HCEC 1CT (cell line): ENCODE measurements at regions not wholly inside any gene's neighbourhood (a gene's known extent, or its start where the extent isn't known, plus 50 kb on each side); places are given as distances from the start of the nearest gene placed in this dataset.

Source experiments
- DNase-seq: peaks from one replicate; pipeline ENCODE4 v3.0.0-alpha.2; 2017

DNA sequence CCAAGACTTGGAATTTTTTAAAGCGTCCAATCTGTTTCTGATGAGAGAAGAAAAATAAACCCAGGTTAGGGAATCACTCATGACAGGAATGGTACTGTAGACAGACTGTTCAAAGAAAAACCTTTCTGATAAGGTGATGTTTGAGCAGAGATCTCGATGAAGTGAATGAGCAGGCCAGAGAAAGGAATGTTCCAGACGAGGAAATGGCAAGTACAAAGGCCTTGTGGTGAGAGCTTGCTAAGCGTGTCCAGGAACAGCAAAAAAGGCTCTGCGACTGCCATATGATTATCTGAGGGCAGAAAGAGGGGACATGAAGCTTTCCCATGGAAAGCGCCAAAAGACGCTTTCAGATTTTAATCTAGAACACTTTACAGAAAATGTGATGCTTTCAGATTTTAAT, 458.4 kb upstream of the SOX5 start:
- no peak for DNase-seq

DNA sequence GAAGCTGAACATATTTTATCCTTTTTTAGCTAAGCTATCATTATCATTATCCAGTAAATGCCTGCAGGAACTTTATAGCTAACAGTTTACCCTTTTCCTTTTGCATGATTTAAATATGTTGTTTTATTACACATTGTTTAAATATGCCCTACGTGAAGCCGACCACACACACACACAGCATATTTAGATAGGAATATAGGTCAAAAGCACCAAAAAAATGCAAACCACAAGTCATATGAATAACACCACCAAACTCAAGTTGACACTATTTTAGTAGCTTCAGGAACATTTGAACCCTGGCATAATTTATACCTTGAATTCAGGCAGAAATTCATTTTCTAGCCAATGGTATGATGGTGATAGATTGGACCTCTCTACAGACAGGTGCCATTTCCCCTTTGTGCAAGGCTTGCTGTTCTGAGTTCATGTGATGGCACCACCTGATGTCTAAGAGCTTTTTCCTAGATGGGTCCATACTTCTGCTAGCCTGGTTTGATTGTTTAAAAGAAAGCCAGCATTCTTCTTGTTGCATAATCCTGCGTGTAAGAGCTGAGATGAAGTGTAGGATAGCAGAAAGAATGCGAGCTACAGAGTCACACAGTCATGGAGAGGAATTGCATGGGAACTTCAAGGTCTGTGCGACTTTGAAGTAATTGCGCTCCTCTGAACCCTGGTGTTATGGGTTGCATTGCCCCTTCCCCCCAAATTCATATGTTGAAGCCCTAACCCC, 454.8 kb upstream of the SOX5 start:
- peak; percentile 50 for DNase-seq

DNA sequence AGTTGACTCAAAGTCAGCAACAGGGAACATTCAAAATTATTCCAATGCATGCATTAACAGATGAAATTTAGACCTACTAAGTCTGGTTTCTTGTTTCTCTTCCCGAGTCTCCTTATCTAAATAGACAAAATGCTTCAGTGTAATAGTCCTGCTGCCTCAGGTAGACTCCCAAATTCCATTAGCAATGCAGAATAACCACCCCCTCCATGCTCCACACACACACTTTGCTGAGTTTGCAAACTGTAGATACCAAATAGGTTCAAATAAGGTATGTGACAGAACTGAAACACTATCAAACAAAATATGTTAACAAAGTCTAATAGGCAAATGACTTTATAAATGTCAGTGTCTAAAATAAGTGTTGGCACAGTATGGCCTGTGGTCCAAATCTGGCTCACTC, 451.1 kb upstream of the SOX5 start:
- no peak for DNase-seq

DNA sequence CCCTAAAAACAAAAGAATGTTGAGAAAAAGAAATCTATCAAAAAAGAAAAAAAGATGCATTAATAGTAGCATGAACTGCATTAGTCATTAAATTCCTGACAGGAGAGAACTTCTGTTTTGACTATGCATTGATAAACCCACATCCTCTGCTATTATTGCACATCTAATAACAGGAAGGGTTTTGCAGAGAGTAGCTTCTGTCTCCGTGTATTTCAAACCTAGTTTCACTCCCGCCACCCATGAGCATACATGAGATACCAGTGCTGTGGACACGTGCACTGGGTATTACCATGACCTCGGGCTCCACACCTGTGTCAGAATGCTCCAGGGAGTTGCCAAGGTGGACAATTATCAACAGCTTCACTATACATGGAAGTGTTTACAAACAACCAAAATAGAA, 449.1 kb upstream of the SOX5 start:
- no peak for DNase-seq

DNA sequence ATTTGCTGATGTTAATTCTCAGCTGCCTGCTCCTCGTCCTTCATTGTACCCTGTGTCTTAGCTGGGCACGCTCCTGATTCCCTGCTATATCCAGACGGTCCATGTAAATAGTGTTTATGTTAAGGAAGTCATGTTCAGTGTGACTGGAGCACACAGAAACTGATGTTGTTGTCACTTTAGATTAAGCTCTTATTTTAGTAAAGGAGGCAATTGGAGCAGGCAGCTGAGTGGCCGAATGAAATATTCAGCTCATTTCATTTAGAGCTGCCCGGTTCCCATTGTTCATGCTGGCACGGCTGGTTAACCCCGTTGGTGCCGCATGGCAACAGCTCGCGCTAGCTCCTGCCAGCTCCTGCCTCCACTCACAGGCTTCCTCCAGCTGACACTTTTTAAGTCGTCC, 446.8 kb upstream of the SOX5 start:
- no peak for DNase-seq

DNA sequence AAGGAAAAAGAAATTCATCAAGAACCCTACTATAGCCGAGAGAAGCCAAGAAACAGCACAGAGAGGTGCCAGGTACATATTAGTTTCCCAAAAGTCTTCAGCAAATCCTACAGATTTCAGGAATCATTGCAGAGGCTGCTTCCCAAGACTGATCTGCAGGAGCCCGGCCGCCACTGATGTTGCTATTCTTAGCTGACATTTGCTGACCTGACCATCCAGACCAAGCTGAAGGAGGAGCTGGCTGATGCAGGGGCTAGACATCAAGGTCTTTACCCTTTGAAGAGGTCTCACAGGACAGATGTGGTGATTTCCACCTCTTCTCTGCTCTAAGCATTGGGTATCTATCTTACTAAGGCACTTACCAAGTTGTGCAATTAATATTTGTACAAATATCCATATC, 444.8 kb upstream of the SOX5 start:
- DNase-seq, result no peak

DNA sequence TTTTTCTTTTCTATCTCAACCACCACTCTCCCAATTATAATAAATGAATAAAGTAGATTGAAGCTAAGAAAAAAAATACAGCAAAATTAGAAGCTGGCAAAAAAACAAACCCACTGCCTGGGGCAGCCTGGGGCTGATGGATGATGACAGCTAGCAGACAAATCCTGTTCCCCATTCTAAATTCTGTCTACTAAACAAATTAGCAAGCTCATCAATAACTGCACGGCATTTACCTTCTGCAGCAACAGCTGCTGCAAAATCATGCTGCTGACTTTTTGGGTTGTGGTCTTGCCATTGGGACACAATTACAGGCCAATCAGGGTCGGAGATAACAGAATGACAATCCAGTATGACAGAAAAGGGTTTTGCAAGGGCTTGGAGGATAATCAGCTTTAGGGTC, 443.6 kb upstream of the SOX5 start:
- no peak for DNase-seq

DNA sequence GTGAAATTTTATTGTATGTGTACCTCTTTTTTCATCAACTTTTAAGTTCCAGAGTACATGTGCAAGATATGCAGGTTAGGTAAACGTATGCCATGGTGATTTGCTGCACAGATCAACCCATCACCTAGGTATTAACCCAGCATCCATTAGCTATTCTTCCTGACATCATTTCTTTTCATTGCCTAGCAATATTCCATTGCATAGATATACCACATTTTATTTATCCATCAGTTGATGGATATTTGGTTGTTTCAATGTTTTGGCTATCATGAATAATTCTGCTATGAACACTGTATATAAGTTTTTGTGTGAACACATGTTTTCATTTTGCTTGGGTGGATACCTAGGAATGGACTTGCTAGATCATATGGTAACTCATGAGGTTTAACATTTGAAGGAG, 439.9 kb upstream of the SOX5 start:
- no peak for DNase-seq

DNA sequence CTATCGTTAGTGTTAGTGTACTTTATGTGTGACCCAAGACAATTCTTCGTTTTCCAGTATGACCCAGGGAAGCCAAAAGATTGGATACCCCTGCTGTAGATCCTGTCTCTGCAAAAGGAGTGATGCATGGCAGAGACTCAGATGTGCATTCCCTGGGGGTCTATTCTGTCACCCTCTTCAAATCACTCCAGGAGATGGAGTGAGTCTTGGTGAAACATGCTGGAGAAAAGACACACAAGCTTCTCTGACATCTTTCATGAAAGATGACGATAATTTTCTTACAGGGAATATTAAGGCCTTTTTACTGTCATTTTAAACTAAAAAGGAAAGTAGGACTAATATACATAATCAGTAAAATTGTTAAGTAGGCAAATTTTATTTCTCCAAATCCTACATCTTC, 437.9 kb upstream of the SOX5 start:
- no peak for DNase-seq

DNA sequence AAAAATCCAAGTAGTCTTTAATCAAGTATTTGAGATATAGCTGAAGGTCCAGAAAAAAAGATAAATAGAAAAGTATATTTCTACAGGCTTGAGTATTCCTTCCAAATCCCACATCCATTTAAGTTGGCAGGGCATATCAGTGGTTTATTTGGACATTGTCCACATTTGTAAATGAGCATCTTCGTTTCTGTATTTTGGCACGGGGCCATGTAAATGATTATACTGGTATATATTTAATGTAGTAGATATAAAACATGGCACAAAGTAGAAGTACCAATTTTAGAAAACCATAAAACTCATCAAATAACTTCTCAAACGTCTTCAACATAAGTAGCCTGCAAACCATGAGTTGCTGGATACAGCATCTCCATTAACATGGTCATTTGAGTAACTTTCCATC, 437.4 kb upstream of the SOX5 start:
- no peak for DNase-seq

DNA sequence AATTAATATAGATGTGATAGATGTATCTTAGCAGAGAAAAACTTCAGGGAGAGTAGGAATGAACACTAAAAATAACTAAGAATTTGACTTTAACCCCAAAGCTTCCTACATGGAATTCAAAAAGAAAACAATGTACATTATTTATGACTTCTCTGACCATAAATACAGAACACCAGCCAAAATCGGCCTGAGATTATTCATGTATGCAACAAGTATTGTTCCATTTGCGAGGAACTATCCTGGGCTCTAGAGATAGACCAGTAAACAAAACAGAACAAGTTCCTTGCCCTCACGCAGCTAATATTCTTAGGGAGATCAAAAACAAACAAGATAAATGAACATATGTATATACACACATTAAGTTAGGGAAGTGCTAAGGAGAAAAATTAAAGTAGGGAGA, 432.3 kb upstream of the SOX5 start:
- DNase-seq, result no peak

DNA sequence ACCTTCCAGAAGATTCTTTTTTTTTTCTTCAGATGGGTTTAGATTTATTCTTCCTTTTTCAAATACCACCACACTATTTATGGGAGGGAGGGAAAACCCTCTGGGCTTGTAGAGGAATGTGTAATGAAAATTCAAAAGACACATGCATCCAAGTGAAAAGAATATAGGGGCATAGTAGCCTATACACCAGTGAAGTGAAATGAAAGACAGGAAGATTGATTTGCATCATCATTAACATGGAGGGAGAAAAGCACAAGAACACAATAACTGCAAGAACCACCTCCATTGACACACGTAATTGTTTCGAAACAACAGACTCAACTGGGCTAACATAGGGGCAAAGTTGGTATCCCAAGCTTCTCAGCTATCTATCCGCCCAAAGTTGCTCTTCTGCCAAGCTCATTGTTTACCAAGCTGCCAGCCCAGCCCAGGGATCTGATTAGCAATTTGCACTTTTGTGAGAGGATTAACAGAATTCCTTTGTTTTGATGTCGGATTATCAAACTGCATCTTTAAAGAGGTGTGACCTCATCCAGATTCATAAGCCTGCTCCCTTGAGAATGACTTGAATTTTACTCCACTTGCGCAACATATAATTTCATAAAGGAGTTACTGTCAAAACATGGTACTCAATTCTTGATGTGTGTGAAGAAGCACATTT, 430.5 kb upstream of the SOX5 start:
- DNase-seq, result peak; percentile 63

DNA sequence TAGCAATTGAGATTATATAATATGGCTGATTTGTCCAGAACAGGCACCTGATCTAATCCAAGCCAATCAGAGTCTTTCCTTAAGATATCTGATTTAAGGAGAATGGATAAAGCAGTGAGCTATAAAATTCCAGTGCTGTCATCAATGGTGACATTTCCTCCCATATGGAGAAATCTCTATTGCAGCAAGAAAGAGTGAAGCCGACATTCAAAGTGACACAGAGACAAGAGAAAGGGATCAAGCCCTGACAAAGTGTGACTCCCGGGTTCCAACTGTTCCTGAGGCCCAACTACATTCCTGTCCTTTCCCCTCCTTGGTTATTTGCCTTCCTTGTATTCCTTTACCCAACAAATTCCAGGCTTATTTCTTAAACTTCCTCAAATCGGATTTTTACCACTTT, 430.0 kb upstream of the SOX5 start:
- DNase-seq, result no peak

DNA sequence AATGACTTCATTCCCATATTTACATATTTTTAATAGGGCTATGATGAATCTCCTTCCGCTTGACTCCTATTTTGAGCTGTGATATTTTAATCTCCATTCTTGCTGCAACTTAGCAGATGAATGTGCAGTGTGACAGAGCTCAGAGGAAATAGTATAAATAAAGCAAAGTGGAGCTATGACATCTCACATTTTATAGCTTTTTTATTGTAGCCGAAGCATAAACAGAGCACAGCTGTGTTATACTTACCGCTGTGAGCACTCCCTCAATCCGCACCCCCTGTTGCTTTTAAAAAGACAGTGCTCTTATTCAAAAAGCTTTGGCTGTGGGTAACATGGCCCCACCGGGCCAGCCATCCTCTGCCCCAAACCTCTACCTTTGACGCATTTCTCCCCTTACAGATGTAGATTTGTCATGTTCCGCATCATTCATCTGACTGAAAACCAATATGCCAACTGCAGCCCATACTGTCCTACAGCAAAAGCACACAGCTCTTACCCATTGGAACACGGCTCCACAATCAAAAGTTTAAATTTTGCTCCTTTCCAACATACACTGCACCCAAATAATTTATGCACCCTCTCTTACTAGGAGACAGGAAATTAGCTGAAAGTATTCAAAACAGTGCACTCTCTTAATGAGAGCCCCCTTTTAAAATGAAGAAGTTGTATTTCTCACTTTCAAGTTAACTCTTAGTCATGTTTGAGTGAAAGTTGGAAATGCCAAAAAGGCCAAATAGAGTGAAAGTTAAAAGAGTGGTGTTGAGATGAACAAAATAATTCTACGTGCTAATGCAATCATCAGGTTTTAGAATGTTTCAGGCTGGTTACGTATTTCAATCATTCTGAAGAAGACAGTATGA, 429.3 kb upstream of the SOX5 start:
- peak; percentile 98 for DNase-seq

DNA sequence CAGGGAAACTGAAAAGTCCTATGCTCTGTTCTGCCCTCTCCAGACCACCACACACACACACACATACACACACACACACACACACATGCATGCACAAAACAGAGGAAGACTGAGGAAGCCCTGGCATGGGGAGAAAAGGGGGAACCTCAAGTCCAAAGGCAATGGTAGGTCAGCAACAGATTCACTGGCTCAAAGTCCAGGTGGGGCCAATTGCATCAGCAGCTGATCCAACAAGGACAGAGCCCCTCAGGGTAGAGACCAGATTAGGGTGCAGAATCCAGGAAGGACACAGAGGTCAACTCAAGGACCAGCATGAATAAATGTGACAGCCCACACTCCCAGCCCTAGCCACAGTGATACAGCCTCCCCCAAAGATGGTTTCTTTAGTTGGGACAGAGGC, 425.0 kb upstream of the SOX5 start:
- DNase-seq, result no peak

DNA sequence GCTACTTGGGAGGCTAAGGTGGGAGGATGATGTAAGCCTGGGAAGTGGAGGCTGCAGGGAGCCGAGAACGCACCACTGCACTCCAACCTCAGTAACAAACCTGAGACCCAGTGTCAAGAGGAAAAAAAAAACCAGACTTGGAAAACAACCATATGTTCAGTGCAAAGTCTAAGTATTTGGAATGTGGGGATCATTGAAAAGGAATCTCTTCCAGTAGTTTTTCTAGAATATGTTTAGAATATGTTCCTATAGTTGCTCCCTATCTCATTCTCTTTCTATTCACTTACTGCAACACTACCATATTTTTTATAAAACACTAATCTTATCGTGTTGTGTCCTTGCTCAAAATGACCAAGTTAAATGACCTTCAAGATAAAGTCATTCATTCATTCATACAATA, 423.5 kb upstream of the SOX5 start:
- DNase-seq, result peak; percentile 37

DNA sequence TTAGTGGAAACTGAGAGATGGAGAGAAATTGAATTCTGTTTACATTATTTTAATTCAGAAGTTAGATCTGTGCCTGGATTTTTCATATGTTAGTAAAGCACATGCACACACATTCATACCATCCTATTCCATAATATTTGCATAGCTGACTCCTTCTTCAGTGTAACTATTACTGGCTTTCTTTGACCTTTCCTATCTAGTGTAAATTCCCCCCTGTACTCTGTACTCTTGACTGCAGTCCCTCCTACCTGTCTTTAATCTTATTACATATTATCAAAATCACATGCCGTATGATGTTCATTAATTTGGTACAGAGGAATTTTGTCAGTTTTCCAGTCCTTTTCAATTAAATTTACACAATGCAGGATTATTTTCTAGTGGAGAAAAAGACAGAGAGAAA, 417.0 kb upstream of the SOX5 start:
- no peak for DNase-seq

DNA sequence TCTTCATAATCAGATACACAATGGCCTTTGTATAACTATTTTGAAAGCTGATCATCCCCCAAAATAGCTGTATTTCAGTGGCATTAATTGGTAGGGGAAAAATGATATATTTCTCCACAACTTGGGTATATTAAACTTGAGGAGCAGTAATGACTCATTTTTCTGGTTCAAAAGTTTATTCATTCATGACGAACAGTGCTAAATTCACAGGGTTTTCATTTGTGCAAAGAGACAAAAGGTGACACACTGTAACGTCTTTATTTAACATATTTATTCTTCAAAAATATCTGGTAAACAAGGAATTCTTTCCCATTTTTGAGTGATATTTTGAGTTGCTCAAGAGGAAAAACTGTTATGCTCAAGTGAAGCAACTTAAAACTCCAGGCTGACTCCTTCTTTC, 415.5 kb upstream of the SOX5 start:
- DNase-seq, result peak; percentile 38

DNA sequence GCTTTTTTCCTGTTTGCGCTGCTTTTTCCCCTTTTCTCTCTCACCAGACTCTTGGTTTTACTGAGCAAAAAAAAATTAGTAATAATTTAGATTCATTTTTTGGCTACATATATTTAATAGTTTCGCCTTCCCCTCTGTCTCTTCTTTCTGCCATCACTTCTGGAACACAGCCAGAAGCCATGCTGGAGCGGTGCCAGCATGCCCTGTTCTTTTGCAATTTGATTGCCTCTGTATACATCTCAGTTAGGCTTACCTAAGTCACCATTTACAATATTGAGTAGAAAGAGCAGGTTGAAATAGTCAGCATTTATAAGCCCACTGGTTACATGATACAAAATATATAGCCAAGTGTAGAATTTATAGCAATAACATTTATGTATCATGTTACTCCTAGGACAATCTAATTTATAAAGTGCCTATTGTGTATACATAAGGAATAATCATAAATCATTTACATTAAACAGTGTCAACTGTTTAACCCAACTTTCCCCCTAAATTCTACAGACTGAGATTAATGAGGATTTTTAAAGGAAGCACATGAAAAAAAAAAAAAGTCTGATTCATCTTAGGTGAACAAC, 413.8 kb upstream of the SOX5 start:
- DNase-seq, result no peak

DNA sequence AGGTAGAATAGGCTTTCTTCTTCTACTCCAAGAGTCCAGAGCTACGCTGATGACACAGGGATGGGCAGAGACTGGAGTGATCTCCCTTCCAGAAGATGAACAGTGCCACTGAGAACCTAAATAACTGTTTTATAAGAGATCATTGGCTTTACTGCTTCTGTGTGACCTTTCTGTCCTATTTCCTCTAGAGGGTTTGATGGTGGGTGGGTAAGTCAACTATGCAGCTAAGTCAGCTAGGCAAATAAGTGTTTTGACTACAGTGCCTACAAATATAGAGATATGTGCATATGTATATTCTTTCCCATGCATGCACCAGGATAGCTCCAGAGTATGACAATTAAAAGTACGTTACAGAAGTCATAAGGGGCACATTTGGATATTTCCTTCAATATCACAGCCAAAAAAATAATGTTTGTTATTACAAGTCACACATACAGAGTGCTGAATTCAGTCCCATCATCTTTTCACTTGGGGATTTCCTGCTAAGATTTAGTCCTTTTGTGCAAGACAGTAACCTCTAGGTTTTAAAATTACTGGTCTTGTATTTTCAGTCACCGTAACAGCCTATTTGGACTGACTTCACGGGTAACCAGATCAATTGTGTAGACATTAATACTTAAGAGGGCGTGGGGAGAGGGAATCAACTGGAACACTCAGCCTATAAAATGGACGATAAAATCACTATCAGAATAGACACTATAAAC, 412.6 kb upstream of the SOX5 start:
- no peak for DNase-seq

DNA sequence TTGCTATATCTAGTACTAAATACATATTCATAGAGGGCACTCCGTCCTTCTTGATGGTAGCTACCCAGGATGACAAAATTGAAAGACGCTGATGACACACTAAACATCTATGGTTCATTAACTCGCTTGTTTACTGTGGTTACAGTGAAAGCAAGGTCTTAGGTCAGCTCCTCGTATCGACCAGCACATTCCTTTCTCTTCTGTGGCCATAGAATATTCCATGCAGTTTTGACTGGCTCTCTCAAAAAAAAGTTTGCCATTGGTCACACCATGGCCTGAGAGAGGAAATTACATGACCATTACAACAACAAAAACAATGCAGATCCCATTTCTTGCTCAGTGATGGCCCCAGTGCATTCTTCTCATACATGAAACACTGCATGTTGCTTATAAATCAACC, 411.4 kb upstream of the SOX5 start:
- DNase-seq, result peak; percentile 82

DNA sequence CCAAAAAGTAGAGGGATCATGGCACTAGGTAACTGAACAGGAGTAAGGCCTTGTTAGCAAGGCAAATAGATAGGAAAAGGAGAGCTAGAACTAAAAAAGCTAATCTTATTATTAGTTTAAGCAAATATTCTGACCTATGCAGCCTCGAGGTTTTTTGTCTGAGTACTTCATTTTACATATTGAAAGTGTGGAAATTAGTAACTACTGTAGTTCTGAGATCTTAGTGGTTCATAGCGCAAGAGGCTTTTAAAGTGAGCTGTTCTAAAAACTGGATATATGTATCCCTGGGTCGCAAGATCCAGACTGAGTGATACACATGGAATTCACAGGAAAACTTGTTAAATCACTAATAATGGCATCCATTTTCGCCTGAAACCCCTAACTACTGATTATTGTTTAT, 411.0 kb upstream of the SOX5 start:
- no peak for DNase-seq

DNA sequence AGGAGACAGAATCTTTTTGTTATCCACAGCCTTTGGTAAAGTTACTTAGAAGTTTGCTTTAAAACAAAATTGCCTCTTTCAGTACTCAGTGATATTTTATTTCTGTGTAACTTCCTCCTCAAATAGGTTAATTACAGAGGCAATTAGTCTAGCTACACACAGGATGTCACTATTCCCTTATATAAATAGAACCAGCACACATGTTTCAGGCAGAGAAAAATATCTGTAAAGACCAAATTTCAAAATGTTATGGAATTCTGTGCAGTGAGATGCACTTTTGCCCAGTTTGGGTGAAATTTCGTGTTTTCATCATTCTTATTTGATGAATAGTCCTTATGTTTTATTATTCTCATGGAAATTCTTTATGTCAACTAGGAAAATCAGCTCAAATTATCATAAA, 410.6 kb upstream of the SOX5 start:
- DNase-seq, result peak; percentile 55
